ENCODE measurements at regions not wholly inside any gene's neighbourhood (a gene's known extent, or its start where the extent isn't known, plus 50 kb on each side); places are given as distances from the start of the nearest gene placed in this dataset.

DNA sequence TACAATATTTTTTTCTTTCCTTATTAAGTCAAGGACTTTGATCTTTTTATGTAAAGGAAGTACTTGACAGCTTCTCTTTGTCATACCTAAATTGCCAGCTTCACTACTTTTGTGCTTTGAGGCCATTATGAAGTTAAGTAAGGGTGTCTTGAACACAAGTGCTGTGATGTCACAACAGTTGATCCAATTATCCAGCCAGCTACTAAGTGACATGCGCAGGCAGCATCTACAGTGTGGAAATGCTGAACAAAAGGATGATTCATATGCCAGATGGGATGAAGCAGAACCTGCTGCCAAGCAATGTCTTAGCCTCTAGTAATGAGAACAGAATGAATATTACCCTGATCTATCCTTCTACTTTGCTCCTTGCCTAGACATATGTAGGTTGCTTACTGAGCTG is 68.3 kb upstream of the TMEM244 start:
- TF ChIP-seq EZH2 (IDR thresholded peaks at IDR 0.05; ENCODE audit: borderline replicate concordance, low read depth, low read length, severe bottlenecking) (no peak), POLR2A (IDR thresholded peaks at IDR 0.05; ENCODE audit: low read depth, low read length) (no peak), MAX (IDR thresholded peaks at IDR 0.05; ENCODE audit: insufficient read depth, insufficient read length) (no peak), JUN (IDR thresholded peaks at IDR 0.05; ENCODE audit: borderline replicate concordance, insufficient read depth, insufficient read length, low read depth) (no peak)
- TF ChIP-seq, protein P1, sequence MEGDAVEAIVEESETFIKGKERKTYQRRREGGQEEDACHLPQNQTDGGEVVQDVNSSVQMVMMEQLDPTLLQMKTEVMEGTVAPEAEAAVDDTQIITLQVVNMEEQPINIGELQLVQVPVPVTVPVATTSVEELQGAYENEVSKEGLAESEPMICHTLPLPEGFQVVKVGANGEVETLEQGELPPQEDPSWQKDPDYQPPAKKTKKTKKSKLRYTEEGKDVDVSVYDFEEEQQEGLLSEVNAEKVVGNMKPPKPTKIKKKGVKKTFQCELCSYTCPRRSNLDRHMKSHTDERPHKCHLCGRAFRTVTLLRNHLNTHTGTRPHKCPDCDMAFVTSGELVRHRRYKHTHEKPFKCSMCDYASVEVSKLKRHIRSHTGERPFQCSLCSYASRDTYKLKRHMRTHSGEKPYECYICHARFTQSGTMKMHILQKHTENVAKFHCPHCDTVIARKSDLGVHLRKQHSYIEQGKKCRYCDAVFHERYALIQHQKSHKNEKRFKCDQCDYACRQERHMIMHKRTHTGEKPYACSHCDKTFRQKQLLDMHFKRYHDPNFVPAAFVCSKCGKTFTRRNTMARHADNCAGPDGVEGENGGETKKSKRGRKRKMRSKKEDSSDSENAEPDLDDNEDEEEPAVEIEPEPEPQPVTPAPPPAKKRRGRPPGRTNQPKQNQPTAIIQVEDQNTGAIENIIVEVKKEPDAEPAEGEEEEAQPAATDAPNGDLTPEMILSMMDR (IDR thresholded peaks at IDR 0.05; ENCODE audit: extremely low read depth in 1 of 2, insufficient read depth in 1 of 2, low read depth in 1 of 2, low read length in 2 of 2) = no peak
